ENCODE measurements at regions not wholly inside any gene's neighbourhood (a gene's known extent, or its start where the extent isn't known, plus 50 kb on each side); places are given as distances from the start of the nearest gene placed in this dataset.
A peak's percentile ranks its signal among the peaks of the same experiment; 100 is the strongest.

- peak; percentile 52 to 82 (median 72) for TF ChIP-seq CTCF (IDR thresholded peaks at IDR 0.05)
- TF ChIP-seq POLR2A (IDR thresholded peaks at IDR 0.05) = no peak
Observed at GRCh38 chr5:77143998-77144836, 57.1 kb upstream of the ZBED3 start.
